GM18519 (cell line): ENCODE measurements at regions not wholly inside any gene's neighbourhood (a gene's known extent, or its start where the extent isn't known, plus 50 kb on each side); places are given as distances from the start of the nearest gene placed in this dataset.
"Not testable (repeated sequence)": the region's sequence is repeated elsewhere in the genome, so short reads cannot be mapped to it uniquely, and the experiment has no call there.

ENCODE experiments used
- ATAC-seq: cut with Tn5 transposase; IDR thresholded peaks from one replicate; pipeline ENCODE4 v1.9.1; 2021; ENCODE audit warnings: mild to moderate bottlenecking, moderate library complexity; ENCODE audit not compliant: unreplicated experiment, low FRiP score

DNA sequence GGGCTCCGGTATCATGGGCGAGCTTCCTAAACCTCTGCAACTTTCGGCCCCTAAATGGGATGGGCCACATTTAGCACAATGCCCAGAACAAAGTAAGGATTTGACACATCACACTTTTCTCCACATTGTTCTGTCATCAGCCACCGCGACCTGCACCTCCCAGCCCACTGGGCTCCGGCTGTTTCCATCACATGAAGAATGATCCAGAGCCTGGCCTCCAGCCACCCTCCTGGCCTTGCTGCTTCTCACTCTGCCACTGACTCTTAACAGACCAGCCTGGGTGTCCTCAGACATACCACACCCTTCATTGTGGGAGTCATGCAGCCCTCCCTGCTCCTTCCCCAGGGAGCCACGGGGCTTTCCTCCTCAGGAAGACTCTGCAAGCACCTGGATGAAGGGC, 113.7 kb downstream of the IGLL1 start:
- no peak for ATAC-seq

DNA sequence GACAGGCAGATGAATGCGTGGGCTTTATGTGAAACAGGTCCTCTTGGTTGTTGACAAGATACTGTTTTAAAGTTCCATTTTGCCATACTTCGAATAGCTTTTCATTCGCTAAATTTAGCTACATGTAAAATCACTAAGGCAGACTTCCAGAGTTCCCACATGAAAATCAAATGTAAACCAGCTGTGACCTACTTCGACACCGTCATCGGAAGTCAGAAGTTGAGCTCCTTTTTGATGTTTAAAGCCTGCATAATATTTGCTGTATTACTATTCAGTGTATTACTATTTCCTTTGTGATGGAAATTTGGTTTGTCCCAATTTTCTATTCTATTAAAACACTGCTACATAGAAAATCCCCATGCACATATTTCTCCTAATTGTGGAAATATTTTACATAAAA, 115.3 kb downstream of the IGLL1 start:
- ATAC-seq = not testable (repeated sequence)

DNA sequence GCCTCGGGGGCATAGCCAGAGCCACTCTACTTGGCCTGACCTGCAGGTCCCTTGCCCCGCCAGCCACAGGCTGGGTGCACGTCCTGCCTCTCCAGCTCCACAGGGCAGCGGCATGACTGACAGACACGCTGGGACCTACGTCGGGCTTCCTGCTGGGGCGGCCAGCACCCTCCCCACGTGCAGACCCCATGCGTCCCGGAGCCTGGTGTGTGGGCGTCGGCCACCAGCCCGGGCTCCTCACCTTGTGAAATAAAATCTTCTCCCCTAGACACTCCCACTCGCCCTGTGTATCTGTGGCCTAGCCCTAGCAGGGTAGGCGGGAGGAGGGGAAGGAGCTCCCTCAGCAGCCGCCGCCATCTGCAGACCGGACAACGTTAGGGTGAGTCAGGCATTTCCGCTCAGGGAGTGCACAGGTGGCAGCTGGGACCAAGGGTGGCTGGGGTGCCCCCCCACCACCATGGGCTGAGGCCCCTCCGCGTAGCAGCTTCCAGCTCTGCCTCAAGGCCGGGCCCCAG, 119.5 kb downstream of the IGLL1 start:
- not testable (repeated sequence) for ATAC-seq

DNA sequence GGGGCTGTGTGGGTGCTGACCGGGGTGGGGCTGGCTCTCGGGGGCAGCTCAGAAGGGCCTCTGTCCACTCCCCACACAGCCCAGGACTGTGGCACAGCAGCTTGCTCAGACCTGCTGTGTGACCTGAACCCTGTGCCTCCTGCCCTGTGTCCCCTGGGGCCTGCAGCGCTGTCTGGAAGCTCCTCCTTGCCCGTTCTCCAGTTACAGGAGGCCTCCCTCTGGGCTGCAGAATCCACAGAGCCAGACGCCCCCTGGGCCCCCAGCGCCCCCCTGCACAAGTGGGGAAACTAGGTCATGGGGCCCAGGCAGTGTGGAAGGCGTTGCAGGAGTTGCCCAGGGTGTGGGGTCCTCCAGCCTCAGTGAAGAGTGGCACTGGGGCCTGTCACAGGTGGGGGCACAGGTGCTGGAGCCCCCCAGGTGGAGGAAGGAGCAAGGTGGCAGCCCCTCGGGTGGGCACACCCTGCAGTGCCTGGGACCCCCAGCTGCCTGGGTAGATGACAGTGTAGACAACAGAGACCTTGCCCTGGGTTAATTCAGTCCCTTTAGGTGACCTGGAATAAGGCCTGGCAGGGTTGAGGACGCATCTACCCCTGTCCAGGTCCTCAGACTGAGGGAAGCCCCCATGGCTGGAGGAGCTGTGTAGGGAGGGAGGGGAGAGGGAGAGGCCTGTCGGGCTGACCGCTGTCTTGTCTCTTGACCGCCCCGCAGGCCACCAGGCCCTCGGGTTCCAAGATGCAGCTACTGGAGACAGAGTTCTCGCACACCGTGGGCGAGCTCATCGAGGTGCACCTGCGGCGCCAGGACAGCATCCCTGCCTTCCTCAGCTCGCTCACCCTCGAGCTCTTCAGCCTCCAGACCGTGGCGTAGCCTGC, 120.2 kb downstream of the IGLL1 start:
- not testable (repeated sequence) for ATAC-seq

DNA sequence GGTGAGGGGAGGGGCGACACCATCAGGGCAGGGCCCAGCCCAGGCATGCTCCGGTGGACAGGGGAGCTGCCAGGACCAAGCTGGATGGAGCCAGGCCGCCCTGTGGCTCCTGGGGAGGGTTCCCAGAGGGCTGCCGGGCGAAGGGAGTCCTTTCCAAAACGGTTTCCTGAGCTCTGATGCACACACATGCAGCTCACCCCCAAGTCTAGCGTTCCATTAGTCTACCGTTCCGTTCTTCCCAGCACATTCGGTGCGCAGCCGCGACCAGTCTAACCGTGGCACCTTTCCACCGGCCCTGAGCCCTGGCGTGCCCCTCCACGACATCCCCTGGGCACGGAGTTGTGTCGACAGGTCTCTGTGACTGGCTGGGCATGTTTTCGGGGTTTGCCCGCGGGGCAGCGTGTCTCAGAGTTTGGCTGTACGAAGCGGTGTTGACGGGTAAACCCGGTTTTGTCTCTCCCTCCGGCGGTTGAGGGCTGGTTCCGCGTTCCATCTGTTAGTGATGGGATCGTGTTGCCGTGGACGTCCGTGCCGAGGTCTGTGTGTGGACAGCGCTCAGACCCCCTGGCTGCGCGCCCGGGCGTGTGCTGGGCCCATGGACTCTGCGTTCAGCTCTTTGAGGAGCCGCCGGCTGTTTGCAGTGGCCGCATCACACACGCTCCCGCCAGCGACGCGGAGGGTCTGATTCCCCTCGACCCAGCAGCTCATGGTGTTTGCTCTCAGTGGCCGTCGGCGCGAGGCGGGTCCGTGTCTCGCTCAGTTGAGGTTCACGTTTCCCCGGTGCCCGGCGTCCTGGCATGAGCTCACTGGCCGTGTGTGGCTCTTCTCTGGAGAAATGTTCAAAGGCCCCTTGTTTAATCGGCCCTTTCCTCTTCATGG, 121.2 kb downstream of the IGLL1 start:
- ATAC-seq = no peak

DNA sequence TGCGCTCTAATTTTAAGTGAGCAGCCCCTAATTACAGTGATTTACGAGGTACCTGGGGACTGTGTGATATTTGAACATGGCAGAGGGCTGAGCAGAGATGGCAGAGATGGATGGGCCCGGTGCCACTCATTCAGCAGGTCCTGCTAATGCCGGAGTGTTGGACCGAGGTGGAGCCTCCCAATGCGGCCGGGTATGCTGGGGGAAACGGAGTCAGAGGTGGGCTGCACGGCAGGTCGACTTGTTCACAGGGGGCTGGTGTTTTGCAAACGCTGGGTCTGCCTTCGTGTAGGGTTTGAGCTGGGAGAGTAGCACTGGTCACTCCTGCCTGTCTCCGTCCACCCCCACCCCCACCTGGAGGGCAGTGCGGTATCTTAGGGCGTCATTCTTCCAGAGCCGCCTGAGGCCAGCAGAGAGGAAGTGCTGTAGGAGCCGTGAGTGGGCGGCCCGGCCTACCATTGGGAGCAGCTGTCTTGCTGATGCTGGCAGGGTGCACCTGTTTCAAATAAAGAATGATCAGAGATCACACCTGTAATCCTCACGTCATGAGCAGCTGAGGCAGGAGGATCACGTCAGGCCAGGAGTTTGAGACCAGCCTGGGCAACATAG, 122.6 kb downstream of the IGLL1 start:
- no peak for ATAC-seq

DNA sequence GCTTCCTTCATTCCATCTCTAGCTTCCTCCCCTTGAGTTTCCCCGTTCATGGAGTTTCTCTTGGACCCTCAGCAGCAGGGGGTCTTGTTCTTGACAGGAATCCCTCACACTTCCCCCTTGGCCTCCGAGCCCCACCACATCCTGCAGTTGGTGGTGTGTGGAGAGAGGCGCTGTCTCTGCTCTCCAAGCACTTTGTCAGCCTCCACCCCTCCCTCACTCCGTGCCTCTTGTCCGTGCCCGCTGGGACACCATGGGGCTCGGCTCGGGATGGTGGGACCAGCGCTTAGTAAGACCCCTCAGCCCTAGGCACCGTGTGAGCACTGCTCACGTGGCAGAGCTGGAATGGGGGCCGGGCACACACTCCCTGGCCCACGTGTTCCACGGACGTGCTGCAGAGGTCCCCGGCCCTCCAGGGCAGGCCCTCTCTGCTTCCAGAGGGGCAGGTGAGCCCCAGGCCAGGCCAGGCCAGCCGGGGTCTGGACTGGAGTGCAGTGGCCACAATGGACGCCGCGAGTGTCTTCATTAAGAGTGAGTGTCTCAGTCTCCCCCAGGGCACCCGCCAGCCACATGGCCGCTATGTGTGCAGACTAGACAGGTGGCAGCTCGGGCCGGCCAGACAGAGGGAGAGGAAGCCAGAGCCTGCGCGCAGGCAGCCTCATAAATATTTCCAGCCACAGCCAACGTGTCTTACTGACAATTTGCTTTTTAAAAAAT, 123.3 kb downstream of the IGLL1 start:
- ATAC-seq = not testable (repeated sequence)

DNA sequence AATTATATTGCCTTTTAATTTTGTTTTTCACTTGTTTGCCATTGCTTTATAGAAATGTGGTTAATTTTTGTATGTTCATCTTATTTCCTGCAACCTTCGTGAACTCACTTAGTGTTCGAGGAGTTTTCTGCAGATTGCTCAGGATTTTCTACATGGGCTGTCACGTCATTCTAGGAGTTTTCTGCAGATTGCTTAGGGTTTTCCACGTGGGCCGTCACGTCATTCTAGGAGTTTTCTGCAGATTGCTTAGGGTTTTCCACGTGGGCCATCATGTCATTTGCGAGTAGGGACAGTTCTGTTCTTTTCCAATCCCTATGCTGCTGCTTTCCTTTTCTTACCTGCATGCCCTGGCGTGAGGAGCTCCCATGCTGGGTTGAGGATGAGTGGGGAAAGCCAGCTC, 125.7 kb downstream of the IGLL1 start:
- not testable (repeated sequence) for ATAC-seq

DNA sequence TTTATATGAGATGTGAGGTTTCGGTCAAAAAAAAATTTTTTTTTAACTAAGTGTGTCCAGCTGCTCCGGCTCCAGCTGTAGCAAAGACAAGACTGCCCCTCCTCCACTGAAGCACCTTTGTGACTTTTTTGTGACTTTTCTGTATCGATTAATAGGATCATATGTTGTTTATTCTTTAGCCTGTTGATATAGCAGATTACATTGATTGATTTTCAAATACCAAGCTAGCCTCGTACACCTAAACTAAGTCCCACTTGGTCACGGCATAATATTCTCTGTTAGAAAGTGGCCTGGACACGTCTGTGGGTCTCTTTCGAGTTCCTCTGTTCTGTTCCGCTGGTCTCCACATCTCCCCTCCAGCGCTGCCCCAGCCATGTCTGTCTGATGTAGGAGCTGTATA, 126.8 kb downstream of the IGLL1 start:
- no peak for ATAC-seq

DNA sequence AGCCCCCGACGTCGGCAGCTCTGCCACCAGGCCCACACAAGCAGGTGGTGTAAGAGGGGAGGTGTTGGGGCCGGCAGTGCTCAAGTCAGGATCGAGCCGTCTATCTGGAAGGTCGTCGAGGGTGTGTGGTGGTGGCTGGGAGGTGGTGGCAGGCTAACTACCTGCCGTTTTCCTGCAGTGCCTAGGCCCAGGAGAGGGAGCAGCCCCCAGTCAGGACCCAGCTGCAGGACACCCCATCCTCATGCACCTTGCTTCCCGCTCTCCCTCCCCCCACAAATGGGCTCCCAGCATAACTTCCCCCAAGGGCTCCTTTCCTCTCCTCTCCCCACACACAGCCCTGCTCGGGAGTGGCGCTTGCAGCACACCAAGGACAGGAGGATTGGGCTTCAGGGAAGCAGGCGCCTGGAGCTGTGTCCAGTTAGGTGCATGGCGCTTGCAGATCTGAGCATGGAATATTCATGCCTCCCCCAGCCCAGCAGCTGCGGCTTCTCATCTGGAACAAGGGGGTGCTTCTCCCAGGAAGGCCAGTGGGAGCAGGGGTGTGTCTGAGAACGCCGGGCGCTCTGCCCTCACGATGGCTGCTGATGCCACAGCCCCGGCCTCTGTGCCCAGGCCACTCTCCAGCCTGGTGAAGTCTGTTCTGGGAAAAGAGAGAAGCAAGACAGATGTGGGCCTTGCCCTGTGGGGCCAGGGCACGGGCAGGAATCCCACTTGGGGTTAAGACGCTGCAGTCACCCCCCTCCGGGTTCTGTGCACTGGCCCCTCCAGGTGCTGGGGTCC, 127.7 kb downstream of the IGLL1 start:
- no peak for ATAC-seq

DNA sequence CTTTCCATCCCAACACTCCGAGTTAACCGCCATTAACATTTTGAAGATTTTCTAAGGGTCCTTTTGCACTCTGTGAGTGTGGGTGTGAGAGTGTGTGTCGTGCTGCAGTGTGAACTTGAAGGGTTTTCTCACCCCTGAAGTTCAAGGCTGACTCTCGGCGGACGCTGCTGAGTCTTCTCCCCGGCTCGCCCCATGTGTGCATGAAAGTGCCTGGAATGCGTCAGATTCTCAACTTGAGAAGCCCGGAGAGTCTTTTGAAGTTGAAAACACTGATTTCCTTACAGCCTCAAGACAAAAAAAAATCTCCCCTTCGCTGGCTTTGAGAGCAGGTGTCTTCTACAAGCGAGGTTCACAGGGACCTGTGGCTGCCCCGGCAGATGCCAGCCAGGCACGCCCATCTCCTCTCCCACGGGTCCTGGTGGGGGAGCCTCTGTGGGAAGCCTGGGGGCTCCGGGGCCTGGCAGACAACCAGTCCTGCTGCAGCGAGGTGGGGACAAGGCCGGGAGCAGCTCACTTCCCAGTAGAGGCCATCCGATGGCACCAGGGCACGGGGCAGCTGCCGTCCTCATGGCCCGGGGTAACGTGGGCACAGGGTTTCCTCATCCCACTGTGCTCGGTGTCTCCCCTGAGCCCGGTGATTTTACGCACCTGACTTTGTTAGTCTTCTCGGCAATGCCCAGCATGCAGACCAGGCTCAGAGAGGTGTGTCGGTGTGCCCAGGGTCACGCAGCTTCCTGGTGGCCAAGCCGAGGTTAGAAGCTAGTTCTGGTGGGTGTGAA, 128.4 kb downstream of the IGLL1 start:
- not testable (repeated sequence) for ATAC-seq

DNA sequence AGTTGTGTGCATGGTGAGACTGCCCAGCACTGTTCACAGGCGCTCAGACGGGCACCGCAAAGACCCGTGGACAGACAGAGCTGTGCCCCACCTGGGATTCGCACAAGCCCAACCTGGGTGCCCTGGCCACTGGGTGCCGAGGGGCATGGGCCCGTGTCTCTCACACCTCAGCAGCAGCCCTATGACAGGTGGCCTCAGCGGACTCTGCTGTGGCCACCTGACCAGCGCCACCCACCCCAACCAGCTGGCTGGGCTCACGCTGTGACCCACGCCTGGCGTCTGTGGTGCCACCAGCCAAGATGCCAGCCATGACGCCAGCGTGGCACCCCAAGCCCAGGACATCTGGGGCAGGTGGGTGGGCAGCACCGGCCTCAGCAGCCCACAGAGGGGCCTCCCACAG, 129.3 kb downstream of the IGLL1 start:
- ATAC-seq = not testable (repeated sequence)

DNA sequence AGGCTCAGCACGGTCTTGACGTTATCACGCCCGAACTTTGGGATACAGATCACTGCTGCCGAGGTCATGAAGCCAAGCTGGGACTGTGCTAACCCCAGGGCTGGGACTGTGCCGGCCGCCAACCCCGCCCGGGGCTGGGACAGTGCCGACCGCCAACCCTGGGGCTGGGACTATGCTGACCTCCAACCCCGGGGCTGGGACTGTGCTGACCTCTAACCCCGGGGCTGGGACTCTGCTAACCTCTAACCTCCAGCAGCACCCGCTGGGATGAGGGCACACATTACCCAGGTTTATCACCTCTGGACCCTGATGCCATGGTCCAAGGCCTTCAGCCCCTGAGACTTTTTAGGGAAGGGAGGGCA, 129.7 kb downstream of the IGLL1 start:
- no peak for ATAC-seq

DNA sequence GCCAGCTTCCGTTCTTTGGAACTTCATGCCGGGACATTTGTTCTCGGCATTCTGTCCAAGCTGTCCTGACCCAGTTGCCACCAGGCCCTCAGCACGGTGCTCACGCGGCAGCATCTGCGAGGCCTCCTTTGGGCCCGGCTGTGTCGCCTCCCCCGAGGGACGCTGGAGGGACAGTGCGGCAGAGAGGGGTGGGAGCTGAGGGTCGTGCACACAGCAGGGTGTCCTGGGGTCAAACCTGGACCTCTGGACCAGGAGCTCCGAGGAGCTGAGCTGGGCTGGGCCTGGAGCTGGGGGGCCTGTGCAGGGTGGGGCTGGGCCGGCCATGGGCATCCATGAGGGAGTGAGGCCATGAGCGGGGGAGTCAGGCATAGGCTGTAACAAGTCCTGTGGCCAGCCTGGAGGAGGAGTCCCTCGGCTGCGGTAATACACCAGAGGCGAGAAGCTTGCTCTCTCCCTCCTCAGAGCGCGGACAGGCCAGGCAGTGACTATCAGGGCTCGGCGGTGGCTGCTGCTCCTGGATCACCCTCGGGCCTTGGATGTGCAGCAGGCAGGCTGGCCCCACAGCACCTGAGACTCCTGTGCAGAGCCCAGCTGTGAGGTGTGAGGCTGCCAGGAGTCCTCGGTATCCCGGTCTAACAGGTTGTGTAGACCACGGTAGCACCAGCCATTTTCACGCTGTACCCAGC, 130.2 kb downstream of the IGLL1 start:
- not testable (repeated sequence) for ATAC-seq

DNA sequence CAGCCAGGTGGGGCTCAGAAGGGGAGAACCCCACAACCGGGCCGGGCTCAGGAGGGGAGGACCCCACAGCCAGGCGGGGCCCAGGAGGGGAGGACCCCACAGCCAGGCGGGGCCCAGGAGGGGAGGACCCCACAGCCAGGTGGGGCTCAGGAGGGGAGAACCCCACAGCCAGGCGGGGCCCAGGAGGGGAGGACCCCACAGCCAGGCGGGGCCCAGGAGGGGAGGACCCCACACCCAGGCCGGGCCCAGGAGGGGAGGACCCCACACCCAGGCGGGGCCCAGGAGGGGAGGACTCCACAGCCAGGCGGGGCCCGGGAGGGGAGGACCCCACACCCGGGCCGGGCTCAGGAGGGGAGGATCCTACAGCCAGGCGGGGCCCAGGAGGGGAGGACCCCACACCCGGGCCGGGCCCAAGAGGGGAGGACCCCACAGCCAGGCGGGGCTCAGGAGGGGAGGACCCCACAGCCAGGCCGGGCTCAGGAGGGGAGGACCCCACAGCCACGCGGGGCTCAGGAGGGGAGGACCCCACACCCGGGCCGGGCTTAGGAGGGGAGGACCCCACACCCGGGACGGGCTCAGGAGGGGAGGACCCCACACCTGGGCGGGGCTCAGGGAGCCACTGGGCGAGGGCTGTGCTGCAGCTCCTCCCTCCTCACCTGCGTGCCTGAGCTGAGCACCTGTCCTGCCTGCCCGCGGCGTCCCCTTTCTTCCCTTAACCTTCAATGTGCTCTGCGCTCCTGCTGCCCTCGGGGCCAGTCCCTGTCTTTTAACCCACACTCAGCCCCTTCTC, 131.4 kb downstream of the IGLL1 start:
- ATAC-seq = not testable (repeated sequence)

DNA sequence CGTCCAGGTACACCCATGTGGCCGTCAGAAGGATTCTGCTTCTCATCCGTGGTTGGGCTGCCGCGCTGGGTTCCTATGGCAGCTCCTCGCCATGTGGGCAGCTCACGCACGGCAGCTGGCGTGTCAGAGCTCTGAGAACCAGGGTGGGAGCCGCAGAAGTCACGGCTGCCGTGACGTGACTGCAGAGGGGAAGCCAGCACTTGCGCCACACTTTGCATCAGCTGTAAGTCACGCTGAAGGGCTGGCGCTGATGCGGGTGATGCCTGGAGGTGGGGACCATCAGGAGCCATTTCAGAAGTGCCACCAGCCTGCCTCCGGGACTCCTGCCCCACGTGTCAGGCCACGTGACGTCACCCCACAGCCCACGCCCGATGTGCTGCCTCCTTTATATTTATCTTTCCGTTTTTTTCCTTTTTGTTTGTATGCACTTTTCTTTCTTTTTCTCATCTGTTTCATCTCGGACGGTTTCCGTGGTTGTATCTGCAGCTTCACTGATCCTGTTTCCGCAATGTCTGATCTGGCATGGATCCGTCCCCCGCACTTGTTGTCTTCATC, 133.2 kb downstream of the IGLL1 start:
- ATAC-seq = no peak

DNA sequence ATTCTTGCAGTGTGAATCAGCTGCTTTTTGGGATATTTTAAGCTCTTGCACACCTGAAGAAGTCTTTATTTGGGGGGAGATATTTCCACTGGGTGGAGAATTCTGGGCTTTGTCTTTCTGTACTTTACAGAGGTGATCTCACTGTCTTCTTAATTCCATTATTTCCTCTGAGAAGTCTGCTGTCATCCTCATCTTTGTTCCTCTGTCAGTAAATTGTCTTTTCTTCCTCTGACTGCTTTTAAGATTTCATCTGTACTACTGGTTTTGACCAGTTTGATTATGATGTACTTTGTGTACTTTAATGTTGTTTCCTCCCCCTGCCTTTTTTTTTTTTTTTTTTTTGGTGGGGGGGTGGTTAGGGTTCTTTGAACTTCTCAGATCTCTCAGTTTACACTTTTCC, 133.9 kb downstream of the IGLL1 start:
- ATAC-seq = not testable (repeated sequence)
